Mucosa of descending colon (tissue), 3 donors: ENCODE measurements at regions not wholly inside any gene's neighbourhood (a gene's known extent, or its start where the extent isn't known, plus 50 kb on each side); places are given as distances from the start of the nearest gene placed in this dataset.

ENCODE experiments used
- ATAC-seq: fragments of 200-7000 bp; cut with Tn5 transposase; one replicate; pipeline ENCODE4 v1.9.1; 2020; ENCODE audit warnings: mild to moderate bottlenecking, moderate library complexity
- DNase-seq, 3 donors: peaks; one replicate each; pipeline ENCODE4 v3.0.0-alpha.2; 2020
- H3K36me3 ChIP-seq: fragments of 200-600 bp; one replicate; pipeline ENCODE4 v1.8.0; 2021; ENCODE audit warnings: low read depth, mild to moderate bottlenecking
- H3K4me1 ChIP-seq: fragments of 200-600 bp; one replicate; pipeline ENCODE4 v1.8.0; 2021; ENCODE audit warnings: low read depth, mild to moderate bottlenecking
- H3K4me3 ChIP-seq: fragments of 200-600 bp; one replicate; pipeline ENCODE4 v1.8.0; 2021; ENCODE audit warnings: mild to moderate bottlenecking
- H3K9me3 ChIP-seq: fragments of 200-600 bp; one replicate; pipeline ENCODE4 v1.8.0; 2021; ENCODE audit warnings: mild to moderate bottlenecking
- intact Hi-C, 2 donors: fragments of 100-400 bp; cut with DNase I in 1 of 2; cut with micrococcal nuclease in 1 of 2; formaldehyde crosslinking; loops; one replicate each; pipeline versions ENCODE4 v1.11.0 to v1.11.1; 2022; cut with DNase I, micrococcal nuclease
- TF ChIP-seq, protein P1 (sequence below): fragments of 200-600 bp; IDR thresholded peaks from one replicate; pipeline ENCODE4 v1.8.0; 2022; ENCODE audit warnings: antibody characterized with exemption, mild to moderate bottlenecking
- donor health status: DM: no; HTN: no; CAD: no; lungs with moderate emphysema.
- donor health status: DM: no; HTN: no; CAD: no.
- donor health status: DM: no; HTN: yes; CAD: no.

DNA sequence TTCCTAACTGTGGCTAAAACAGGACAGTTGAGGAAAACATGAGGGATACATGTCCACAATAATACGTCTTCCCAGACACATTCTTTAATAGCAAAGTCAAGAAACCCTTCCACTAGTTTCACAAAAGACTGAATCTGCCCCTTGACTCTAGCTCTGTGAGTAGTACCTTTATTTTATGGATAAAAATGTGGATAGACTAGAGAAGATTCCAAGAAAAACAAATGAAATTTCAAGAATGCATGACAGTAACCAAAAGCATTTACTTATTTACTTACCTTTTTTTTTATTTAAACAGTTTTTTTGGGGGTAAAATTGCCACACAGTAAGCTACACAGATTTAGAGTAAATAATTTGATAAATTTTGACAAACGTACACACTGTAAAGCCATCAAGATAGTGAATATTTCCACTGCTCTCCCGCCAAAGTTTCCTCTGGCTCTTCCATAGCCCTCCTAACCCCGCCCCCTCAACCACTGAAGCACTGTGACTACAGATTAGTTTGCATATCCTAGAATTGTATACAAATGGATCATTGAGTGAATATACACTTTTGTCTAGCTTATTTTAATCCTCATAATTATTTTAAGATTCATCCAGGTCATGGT is 420.4 kb upstream of the ZMIZ1 start:
- TF ChIP-seq, protein P1, sequence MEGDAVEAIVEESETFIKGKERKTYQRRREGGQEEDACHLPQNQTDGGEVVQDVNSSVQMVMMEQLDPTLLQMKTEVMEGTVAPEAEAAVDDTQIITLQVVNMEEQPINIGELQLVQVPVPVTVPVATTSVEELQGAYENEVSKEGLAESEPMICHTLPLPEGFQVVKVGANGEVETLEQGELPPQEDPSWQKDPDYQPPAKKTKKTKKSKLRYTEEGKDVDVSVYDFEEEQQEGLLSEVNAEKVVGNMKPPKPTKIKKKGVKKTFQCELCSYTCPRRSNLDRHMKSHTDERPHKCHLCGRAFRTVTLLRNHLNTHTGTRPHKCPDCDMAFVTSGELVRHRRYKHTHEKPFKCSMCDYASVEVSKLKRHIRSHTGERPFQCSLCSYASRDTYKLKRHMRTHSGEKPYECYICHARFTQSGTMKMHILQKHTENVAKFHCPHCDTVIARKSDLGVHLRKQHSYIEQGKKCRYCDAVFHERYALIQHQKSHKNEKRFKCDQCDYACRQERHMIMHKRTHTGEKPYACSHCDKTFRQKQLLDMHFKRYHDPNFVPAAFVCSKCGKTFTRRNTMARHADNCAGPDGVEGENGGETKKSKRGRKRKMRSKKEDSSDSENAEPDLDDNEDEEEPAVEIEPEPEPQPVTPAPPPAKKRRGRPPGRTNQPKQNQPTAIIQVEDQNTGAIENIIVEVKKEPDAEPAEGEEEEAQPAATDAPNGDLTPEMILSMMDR = no peak
- DNase-seq (no peak), ATAC-seq (no peak)
- no peaks in the 10 kb centered on the region for H3K4me1 ChIP-seq
- H3K4me3 ChIP-seq = no peak overlapping the region
- H3K9me3 ChIP-seq = peaks cover 2% of the 10 kb centered on the region
- intact Hi-C loops = no loop called here
- no peaks in the 10 kb centered on the region for H3K36me3 ChIP-seq

DNA sequence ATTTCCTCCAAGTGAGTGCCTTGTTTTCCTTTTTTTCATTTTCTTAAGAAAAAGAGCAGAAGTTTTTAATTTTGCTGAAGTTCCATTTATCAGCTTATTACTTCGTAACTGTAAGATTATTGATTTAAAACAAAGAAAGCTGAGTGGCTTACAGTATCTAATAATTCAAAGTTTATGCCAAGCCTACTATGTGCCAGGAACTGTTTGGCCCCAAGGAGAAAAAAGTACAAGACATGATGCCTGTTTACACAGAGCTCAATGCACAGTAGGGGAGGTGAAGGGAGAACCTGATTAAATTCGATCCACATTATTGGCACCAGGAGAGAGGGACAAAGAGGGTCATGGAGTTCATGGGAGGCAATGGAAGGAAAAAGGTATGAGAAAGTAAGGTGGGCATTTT is 419.3 kb upstream of the ZMIZ1 start:
- TF ChIP-seq, protein P1 = no peak
- H3K4me1 ChIP-seq = no peaks in the 10 kb centered on the region
- ATAC-seq = no peak
- no peaks in the 10 kb centered on the region for H3K36me3 ChIP-seq
- no peak overlapping the region for H3K4me3 ChIP-seq
- intact Hi-C loops = no loop called here
- peaks cover 2% of the 10 kb centered on the region for H3K9me3 ChIP-seq
- DNase-seq = no peak

DNA sequence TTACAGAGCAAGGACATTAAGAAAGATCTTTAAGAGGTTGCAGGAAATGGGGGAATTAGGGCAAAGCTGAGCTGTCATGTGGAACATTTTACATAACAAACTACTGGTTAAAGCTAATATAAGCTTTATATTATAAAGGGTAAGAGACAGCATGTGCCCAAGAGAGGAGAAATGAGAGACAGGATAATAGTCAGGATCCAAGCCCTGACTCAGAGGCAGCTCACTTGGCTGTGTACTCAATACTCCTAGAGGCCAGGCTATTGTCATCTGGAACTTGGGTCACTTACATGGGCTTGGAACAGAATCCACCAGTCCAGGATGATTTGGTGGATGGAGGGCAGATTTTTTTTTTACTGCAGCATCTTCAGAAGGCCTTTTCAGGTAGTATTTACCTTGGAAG is 418.6 kb upstream of the ZMIZ1 start:
- Histone ChIP-seq H3K36me3 (no peaks in the 10 kb centered on the region), H3K4me1 (no peaks in the 10 kb centered on the region), H3K4me3 (no peak overlapping the region), H3K9me3 (no peaks in the 10 kb centered on the region)
- ATAC-seq (no peak), DNase-seq (no peak)
- TF ChIP-seq, protein P1 = no peak
- intact Hi-C loops = loop anchor here in 1 of 2 donors (10.0 kb wide), 1 partner anchor 545 kb away; no protein-coding TSS in a partner anchor

DNA sequence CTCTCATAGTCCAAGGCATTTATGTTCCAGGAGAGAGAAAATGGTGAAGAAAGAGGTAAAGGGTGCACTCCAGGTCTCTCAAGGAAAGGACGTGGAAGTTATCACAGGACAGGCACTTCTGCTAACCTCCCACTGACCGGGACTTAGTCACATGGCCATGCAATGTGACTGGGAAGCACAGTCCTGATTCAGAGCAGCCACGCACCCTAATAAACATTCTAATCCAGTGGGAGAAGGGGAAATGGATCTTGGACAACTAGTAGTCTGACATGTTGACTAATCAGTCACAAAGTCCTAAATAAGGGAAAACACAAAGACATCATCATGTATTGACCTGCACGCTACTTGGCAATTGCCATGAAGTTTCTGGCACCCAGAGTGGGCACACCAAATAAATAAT is 417.5 kb upstream of the ZMIZ1 start:
- intact Hi-C loops = loop anchor here in 1 of 2 donors (10.0 kb wide), 1 partner anchor 544 kb away; no protein-coding TSS in a partner anchor
- Histone ChIP-seq H3K36me3 (no peaks in the 10 kb centered on the region), H3K9me3 (no peaks in the 10 kb centered on the region), H3K4me1 (no peaks in the 10 kb centered on the region), H3K4me3 (no peak overlapping the region)
- TF ChIP-seq, protein P1 = no peak
- no peak for ATAC-seq
- no peak for DNase-seq

DNA sequence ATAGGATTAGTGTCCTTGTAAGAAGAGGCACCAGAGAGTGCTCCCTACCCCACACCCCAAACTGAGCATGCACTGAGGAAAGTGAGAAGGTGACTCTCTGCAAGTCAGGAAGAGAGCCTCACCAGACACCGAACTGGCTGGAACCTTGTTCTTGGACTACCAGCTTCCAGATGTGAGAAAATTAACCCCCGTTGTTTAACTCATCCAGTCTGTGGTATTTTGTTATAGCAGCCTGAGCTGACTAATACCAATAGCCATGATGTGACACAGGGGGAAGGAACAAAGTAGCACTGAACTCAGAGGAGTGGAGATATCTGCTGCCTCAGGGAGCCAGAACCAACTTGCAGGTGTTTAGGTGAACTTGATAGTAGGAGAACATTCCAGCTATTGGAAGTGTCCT is 415.2 kb upstream of the ZMIZ1 start:
- intact Hi-C loops = loop anchor here in 1 of 2 donors (10.0 kb wide), 1 partner anchor 541 kb away; no protein-coding TSS in a partner anchor

More for the DNA sequence above, 415.2 kb upstream of the ZMIZ1 start:
- Histone ChIP-seq H3K9me3 (no peaks in the 10 kb centered on the region), H3K36me3 (no peaks in the 10 kb centered on the region), H3K4me3 (no peak overlapping the region), H3K4me1 (no peaks in the 10 kb centered on the region)
- DNase-seq (no peak), ATAC-seq (no peak)
- TF ChIP-seq, protein P1 = no peak
